A549 (cell line): ENCODE measurements at regions not wholly inside any gene's neighbourhood (a gene's known extent, or its start where the extent isn't known, plus 50 kb on each side); places are given as distances from the start of the nearest gene placed in this dataset.
"Not testable (repeated sequence)": the region's sequence is repeated elsewhere in the genome, so short reads cannot be mapped to it uniquely, and the experiment has no call there.

Source experiments
- BHLHE40 ChIP-seq: IDR thresholded peaks from 2 replicates; pipeline ENCODE4 v1.6.1; 2012; ENCODE audit warnings: low read depth, low read length, inconsistent platforms
- CTCF ChIP-seq: fragments of >200 bp; sonication (Bioruptor Twin); formaldehyde crosslinking; IDR thresholded peaks from 3 replicates; pipeline ENCODE4 v1.5.1; 2016
- EP300 ChIP-seq, 2 experiments: fragments of >200 bp; sonication (Bioruptor Twin); formaldehyde crosslinking; IDR thresholded peaks; 2 replicates in 1 of 2; 3 replicates in 1 of 2; pipeline ENCODE4 v1.6.1; 2016 to 2017
- ESRRA ChIP-seq: fragments of 150-350 bp; IDR thresholded peaks from 2 replicates; pipeline ENCODE4 v1.6.1; 2014; ENCODE audit warnings: mild to moderate bottlenecking, low read length, borderline replicate concordance
- HDAC2 ChIP-seq: fragments of 200-600 bp; sonication (generic); IDR thresholded peaks from 2 replicates; pipeline ENCODE4 v1.6.1; 2016
- KDM1A ChIP-seq: fragments of 200-600 bp; sonication (generic); IDR thresholded peaks from 2 replicates; pipeline ENCODE4 v1.6.1; 2016; ENCODE audit warnings: low read depth, mild to moderate bottlenecking
- MAZ ChIP-seq: fragments of 150-350 bp; IDR thresholded peaks from 2 replicates; pipeline ENCODE4 v1.6.1; 2014; ENCODE audit warnings: antibody characterized with exemption, low read depth, low read length, borderline replicate concordance
- NFE2L2 ChIP-seq: fragments of 150-350 bp; conservative IDR thresholded peaks from 2 replicates; pipeline ENCODE4 v1.6.1; 2014; ENCODE audit warnings: low read length
- POLR2A ChIP-seq: IDR thresholded peaks from 2 replicates; pipeline ENCODE4 v1.6.1; 2012; ENCODE audit warnings: mild to moderate bottlenecking, low read length
- POLR2AphosphoS2 ChIP-seq: conservative IDR thresholded peaks from 2 replicates; pipeline ENCODE4 v1.6.1; 2012; ENCODE audit warnings: low read length, improper control_type of control experiment, inconsistent platforms
- SMC3 ChIP-seq: fragments of >200 bp; sonication (Bioruptor Twin); formaldehyde crosslinking; IDR thresholded peaks from 3 replicates; pipeline ENCODE4 v1.6.1; 2018; ENCODE audit warnings: inconsistent platforms
- TP53 ChIP-seq: fragments of 250-450 bp; sonication (Bioruptor Pico); IDR thresholded peaks from 2 replicates; pipeline ENCODE4 v1.5.0; 2021; ENCODE audit warnings: mild to moderate bottlenecking, moderate library complexity
- ZNF302 ChIP-seq: fragments of 250-450 bp; sonication (Bioruptor Pico); IDR thresholded peaks from 2 replicates; pipeline ENCODE4 v1.9.0; 2021; ENCODE audit warnings: inconsistent platforms, mild to moderate bottlenecking, moderate library complexity

- TF ChIP-seq CTCF; BHLHE40; POLR2AphosphoS2; NFE2L2; SMC3; MAZ; KDM1A; HDAC2; ZNF302; POLR2A; TP53; EP300 (IDR thresholded peaks at IDR 0.05); ESRRA: not testable (repeated sequence)
Measured at GRCh38 chr7:153409567-153410342, 642.4 kb upstream of the DPP6 start.
